ENCODE measurements at regions not wholly inside any gene's neighbourhood (a gene's known extent, or its start where the extent isn't known, plus 50 kb on each side); places are given as distances from the start of the nearest gene placed in this dataset.

GRCh38 chrX:9293051-9293496 is 171.8 kb upstream of the TBL1X start (continued):
- 0 out of 3 replicates have a peak, but pooled peaks of 1 of the 2 experiments have one; percentile 17 for TF ChIP-seq EP300 (IDR thresholded peaks at IDR 0.05; ENCODE audit: borderline replicate concordance in 1 of 2, low read depth in 2 of 2, low read length in 2 of 2)
- peak; percentile 43 for TF ChIP-seq NANOG (IDR thresholded peaks at IDR 0.05; ENCODE audit: insufficient read depth, low read depth, low read length, poor library complexity, severe bottlenecking)
- TF ChIP-seq HDAC2 (IDR thresholded peaks at IDR 0.05; ENCODE audit: borderline replicate concordance in 1 of 2, low read depth in 2 of 2, low read length in 2 of 2) = peak in 1 of 2 experiments; percentile 62; a peak in 1 of 4 replicates
- TF ChIP-seq KDM4A (IDR thresholded peaks at IDR 0.05; ENCODE audit: low read depth, low read length, severe bottlenecking) = no peak
- no peak for TF ChIP-seq BCL11A (IDR thresholded peaks at IDR 0.05; ENCODE audit: low read depth in 2 of 2, low read length in 2 of 2)
- TF ChIP-seq, protein P1, sequence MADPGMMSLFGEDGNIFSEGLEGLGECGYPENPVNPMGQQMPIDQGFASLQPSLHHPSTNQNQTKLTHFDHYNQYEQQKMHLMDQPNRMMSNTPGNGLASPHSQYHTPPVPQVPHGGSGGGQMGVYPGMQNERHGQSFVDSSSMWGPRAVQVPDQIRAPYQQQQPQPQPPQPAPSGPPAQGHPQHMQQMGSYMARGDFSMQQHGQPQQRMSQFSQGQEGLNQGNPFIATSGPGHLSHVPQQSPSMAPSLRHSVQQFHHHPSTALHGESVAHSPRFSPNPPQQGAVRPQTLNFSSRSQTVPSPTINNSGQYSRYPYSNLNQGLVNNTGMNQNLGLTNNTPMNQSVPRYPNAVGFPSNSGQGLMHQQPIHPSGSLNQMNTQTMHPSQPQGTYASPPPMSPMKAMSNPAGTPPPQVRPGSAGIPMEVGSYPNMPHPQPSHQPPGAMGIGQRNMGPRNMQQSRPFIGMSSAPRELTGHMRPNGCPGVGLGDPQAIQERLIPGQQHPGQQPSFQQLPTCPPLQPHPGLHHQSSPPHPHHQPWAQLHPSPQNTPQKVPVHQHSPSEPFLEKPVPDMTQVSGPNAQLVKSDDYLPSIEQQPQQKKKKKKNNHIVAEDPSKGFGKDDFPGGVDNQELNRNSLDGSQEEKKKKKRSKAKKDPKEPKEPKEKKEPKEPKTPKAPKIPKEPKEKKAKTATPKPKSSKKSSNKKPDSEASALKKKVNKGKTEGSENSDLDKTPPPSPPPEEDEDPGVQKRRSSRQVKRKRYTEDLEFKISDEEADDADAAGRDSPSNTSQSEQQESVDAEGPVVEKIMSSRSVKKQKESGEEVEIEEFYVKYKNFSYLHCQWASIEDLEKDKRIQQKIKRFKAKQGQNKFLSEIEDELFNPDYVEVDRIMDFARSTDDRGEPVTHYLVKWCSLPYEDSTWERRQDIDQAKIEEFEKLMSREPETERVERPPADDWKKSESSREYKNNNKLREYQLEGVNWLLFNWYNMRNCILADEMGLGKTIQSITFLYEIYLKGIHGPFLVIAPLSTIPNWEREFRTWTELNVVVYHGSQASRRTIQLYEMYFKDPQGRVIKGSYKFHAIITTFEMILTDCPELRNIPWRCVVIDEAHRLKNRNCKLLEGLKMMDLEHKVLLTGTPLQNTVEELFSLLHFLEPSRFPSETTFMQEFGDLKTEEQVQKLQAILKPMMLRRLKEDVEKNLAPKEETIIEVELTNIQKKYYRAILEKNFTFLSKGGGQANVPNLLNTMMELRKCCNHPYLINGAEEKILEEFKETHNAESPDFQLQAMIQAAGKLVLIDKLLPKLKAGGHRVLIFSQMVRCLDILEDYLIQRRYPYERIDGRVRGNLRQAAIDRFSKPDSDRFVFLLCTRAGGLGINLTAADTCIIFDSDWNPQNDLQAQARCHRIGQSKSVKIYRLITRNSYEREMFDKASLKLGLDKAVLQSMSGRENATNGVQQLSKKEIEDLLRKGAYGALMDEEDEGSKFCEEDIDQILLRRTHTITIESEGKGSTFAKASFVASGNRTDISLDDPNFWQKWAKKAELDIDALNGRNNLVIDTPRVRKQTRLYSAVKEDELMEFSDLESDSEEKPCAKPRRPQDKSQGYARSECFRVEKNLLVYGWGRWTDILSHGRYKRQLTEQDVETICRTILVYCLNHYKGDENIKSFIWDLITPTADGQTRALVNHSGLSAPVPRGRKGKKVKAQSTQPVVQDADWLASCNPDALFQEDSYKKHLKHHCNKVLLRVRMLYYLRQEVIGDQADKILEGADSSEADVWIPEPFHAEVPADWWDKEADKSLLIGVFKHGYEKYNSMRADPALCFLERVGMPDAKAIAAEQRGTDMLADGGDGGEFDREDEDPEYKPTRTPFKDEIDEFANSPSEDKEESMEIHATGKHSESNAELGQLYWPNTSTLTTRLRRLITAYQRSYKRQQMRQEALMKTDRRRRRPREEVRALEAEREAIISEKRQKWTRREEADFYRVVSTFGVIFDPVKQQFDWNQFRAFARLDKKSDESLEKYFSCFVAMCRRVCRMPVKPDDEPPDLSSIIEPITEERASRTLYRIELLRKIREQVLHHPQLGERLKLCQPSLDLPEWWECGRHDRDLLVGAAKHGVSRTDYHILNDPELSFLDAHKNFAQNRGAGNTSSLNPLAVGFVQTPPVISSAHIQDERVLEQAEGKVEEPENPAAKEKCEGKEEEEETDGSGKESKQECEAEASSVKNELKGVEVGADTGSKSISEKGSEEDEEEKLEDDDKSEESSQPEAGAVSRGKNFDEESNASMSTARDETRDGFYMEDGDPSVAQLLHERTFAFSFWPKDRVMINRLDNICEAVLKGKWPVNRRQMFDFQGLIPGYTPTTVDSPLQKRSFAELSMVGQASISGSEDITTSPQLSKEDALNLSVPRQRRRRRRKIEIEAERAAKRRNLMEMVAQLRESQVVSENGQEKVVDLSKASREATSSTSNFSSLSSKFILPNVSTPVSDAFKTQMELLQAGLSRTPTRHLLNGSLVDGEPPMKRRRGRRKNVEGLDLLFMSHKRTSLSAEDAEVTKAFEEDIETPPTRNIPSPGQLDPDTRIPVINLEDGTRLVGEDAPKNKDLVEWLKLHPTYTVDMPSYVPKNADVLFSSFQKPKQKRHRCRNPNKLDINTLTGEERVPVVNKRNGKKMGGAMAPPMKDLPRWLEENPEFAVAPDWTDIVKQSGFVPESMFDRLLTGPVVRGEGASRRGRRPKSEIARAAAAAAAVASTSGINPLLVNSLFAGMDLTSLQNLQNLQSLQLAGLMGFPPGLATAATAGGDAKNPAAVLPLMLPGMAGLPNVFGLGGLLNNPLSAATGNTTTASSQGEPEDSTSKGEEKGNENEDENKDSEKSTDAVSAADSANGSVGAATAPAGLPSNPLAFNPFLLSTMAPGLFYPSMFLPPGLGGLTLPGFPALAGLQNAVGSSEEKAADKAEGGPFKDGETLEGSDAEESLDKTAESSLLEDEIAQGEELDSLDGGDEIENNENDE (IDR thresholded peaks at IDR 0.05; ENCODE audit: insufficient replicate concordance, low read length) = no peak
- TF ChIP-seq, protein P2, sequence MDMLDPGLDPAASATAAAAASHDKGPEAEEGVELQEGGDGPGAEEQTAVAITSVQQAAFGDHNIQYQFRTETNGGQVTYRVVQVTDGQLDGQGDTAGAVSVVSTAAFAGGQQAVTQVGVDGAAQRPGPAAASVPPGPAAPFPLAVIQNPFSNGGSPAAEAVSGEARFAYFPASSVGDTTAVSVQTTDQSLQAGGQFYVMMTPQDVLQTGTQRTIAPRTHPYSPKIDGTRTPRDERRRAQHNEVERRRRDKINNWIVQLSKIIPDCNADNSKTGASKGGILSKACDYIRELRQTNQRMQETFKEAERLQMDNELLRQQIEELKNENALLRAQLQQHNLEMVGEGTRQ (IDR thresholded peaks at IDR 0.05; ENCODE audit: low read length) = no peak
- no peak for TF ChIP-seq SIN3A (conservative IDR thresholded peaks at IDR 0.05 in 1 of 2, IDR thresholded peaks at IDR 0.05 in 1 of 2; ENCODE audit: low read depth in 1 of 2, low read length in 2 of 2)
- TF ChIP-seq PHF8 (conservative IDR thresholded peaks at IDR 0.05; ENCODE audit: low read depth, low read length) = no peak
